Fibroblast of lung (primary cell): ENCODE measurements at regions not wholly inside any gene's neighbourhood (a gene's known extent, or its start where the extent isn't known, plus 50 kb on each side); places are given as distances from the start of the nearest gene placed in this dataset.

Experiments
- CTCF ChIP-seq, 2 donors: IDR thresholded peaks in 1 of 2; conservative IDR thresholded peaks in 1 of 2; 1 replicate in 1 of 2; 2 replicates in 1 of 2; pipeline ENCODE4 v1.5.1; 2011 to 2012; ENCODE audit warnings: low read length in 2 of 2, control low read depth in 1 of 2, inconsistent platforms in 1 of 2, low read depth in 1 of 2, mild to moderate bottlenecking in 1 of 2
- EZH2 ChIP-seq: IDR thresholded peaks from 2 replicates; pipeline ENCODE4 v1.5.1; 2012; ENCODE audit warnings: low read length, control low read depth, mild to moderate bottlenecking; ENCODE audit errors: missing control alignments

GRCh38 chr5:145588113-145588512, 247.0 kb downstream of the PRELID2 start:
- TF ChIP-seq CTCF (conservative IDR thresholded peaks at IDR 0.05 in 1 of 2, IDR thresholded peaks at IDR 0.05 in 1 of 2; ENCODE audit: low read depth in 1 of 2, low read length in 2 of 2): no peak
- no peak for TF ChIP-seq EZH2
